Gastrocnemius medialis (tissue), 4 donors: ENCODE measurements at regions not wholly inside any gene's neighbourhood (a gene's known extent, or its start where the extent isn't known, plus 50 kb on each side); places are given as distances from the start of the nearest gene placed in this dataset.

Experiments used
- ATAC-seq, 2 donors: fragments of 150-250 bp; one replicate each; pipeline ENCODE4 v1.9.1; 2016
- DNase-seq, 2 donors: peaks; one replicate each; pipeline ENCODE4 v3.0.0-alpha.2; 2019
- H3K27ac ChIP-seq, 4 donors: fragments of 200-600 bp; sonication (generic); 1 replicate in 1 of 4; 2 replicates in 3 of 4; pipeline ENCODE4 v1.5.1; 2016 to 2018; ENCODE audit warnings: mild to moderate bottlenecking in 2 of 4, moderate library complexity in 1 of 4
- H3K27me3 ChIP-seq, 3 donors: fragments of 200-600 bp; sonication (generic) in 2 of 3; 1 replicate in 1 of 3; 2 replicates in 2 of 3; pipeline versions ENCODE4 v1.5.1 to v1.6.0; 2016 to 2019; ENCODE audit warnings: mild to moderate bottlenecking in 1 of 3, moderate library complexity in 1 of 3
- H3K36me3 ChIP-seq, 2 donors: fragments of 200-600 bp; sonication (generic) in 1 of 2; one replicate each; pipeline ENCODE4 v1.5.1; 2017 to 2018
- H3K4me1 ChIP-seq, 2 donors: fragments of 200-600 bp; sonication (generic) in 1 of 2; one replicate each; pipeline ENCODE4 v1.5.1; 2016 to 2017; ENCODE audit warnings: mild to moderate bottlenecking in 2 of 2
- H3K4me3 ChIP-seq, 4 donors: fragments of 200-600 bp; sonication (generic) in 3 of 4; 1 replicate in 1 of 4; 2 replicates in 3 of 4; pipeline ENCODE4 v1.5.1; 2016 to 2019; ENCODE audit warnings: mild to moderate bottlenecking in 2 of 4
- H3K9me3 ChIP-seq, 3 donors: fragments of 200-600 bp; sonication (generic) in 2 of 3; 1 replicate in 1 of 3; 2 replicates in 2 of 3; pipeline ENCODE4 v1.5.1; 2016 to 2019
- POLR2A ChIP-seq, 2 donors: fragments of 450-650 bp; IDR thresholded peaks; one replicate each; pipeline ENCODE4 v1.6.1; 2017; ENCODE audit warnings: antibody characterized with exemption in 2 of 2, mild to moderate bottlenecking in 2 of 2, moderate library complexity in 2 of 2
- in situ Hi-C, 4 donors: fragments of 200-750 bp; cut with MboI; loops; one replicate each; pipeline versions ENCODE4 v1.15.0 to v1.8.0; 2017; ENCODE audit warnings: low sequenced_read_pairs in 4 of 4
- intact Hi-C: fragments of 100-400 bp; cut with DNase I; formaldehyde crosslinking; loops from one replicate; pipeline ENCODE4 v1.15.1; 2023; ENCODE audit warnings: low total_unique reads
- TF ChIP-seq, protein P1 (sequence below), 5 experiments: fragments of 450-650 bp in 3 of 5; fragments of 200-600 bp in 2 of 5; sonication (generic) in 2 of 5; IDR thresholded peaks in 4 of 5; conservative IDR thresholded peaks in 1 of 5; 1 replicate in 4 of 5; 2 replicates in 1 of 5; pipeline ENCODE4 v1.5.1; 2016 to 2019; ENCODE audit warnings: antibody characterized with exemption in 5 of 5, mild to moderate bottlenecking in 3 of 5, moderate library complexity in 3 of 5

DNA sequence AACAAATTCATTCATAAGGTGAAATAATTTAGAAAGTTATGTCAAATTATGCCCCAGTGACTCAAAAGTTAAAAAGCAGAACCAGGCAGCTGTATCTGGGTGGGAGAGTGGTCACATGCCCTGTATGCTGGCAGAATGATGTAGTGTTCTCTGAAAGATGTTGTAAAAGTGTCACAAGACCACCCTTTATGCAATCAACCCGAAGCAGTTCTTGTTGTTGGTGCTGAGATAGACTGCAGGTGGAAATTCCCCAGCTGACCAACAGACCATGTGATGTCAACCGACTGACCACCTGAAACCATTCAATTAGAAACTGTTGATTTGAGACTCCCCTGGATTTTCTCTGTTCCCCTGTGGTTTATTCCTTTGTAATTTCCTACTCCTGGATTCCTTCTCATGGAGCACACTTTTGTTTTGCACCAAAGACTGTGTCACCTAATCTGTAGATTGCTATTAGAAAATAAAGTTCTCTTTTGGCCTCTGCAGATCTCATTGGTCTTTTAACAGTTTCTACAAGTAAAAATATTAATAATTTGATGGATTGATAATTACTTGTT lies 1341.3 kb upstream of the LRRTM1 start:
- H3K27ac ChIP-seq: no peak overlapping the region
- TF ChIP-seq POLR2A (IDR thresholded peaks at IDR 0.05): no peak
- TF ChIP-seq, protein P1, sequence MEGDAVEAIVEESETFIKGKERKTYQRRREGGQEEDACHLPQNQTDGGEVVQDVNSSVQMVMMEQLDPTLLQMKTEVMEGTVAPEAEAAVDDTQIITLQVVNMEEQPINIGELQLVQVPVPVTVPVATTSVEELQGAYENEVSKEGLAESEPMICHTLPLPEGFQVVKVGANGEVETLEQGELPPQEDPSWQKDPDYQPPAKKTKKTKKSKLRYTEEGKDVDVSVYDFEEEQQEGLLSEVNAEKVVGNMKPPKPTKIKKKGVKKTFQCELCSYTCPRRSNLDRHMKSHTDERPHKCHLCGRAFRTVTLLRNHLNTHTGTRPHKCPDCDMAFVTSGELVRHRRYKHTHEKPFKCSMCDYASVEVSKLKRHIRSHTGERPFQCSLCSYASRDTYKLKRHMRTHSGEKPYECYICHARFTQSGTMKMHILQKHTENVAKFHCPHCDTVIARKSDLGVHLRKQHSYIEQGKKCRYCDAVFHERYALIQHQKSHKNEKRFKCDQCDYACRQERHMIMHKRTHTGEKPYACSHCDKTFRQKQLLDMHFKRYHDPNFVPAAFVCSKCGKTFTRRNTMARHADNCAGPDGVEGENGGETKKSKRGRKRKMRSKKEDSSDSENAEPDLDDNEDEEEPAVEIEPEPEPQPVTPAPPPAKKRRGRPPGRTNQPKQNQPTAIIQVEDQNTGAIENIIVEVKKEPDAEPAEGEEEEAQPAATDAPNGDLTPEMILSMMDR (IDR thresholded peaks at IDR 0.05 in 4 of 5, conservative IDR thresholded peaks at IDR 0.05 in 1 of 5): no peak
- DNase-seq (no peak), ATAC-seq (no peak)
- no peaks in the 10 kb centered on the region for H3K36me3 ChIP-seq
- no peak overlapping the region for H3K4me3 ChIP-seq
- in situ Hi-C loops (no loop called here), intact Hi-C loops (no loop called here)
- H3K9me3 ChIP-seq: no peaks in the 10 kb centered on the region
- no peaks in the 10 kb centered on the region for H3K27me3 ChIP-seq
- no peaks in the 10 kb centered on the region for H3K4me1 ChIP-seq

DNA sequence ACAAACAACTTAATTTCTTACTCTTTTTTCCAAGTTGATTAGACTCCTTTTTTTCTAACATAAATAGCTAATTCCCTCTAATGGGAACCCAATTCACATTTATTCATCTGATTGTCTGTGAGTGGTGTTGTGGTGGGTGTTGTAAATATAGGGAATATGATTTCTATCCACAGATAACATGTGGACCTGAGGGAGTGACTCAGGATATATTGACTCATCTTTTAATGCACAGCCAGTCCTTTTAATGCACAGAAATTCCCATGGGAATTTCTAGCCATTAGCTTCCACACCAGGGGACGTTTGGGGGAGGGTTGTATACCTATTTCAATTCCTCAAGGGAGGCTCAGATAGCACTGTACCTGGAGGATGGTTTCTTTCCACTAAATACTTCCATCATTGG lies 1339.6 kb upstream of the LRRTM1 start:
- no peak for ATAC-seq
- intact Hi-C loops (no loop called here), in situ Hi-C loops (no loop called here)
- Histone ChIP-seq H3K4me1 (no peaks in the 10 kb centered on the region), H3K27me3 (no peaks in the 10 kb centered on the region), H3K27ac (no peak overlapping the region), H3K9me3 (no peaks in the 10 kb centered on the region), H3K36me3 (no peaks in the 10 kb centered on the region), H3K4me3 (no peak overlapping the region)
- no peak for DNase-seq
- TF ChIP-seq, protein P1 (IDR thresholded peaks at IDR 0.05 in 4 of 5, conservative IDR thresholded peaks at IDR 0.05 in 1 of 5): no peak
- no peak for TF ChIP-seq POLR2A (IDR thresholded peaks at IDR 0.05)

DNA sequence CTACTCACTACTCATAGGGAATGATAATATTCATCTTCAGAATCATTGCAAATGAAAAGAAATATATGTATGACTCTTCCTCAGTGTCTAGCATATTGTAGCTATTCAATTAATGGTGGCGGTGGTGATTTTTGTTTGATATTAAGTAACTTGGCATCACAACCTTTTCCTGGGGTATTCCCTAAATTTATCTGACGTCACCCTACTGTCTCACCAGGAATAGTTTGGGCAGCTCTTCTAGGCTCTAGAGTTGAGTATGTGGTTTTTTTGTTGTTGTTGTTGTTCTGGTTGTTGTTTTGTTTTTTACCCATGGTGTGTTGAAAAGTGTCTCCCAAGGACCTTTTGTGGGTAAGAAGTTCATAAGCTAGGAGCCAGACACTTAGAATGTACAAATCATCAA lies 1320.3 kb upstream of the LRRTM1 start:
- Histone ChIP-seq H3K27me3 (no peaks in the 10 kb centered on the region), H3K27ac (no peak overlapping the region), H3K36me3 (no peaks in the 10 kb centered on the region), H3K4me3 (no peak overlapping the region), H3K9me3 (no peaks in the 10 kb centered on the region), H3K4me1 (no peaks in the 10 kb centered on the region)
- intact Hi-C loops (no loop called here), in situ Hi-C loops (no loop called here)
- ATAC-seq (no peak), DNase-seq (no peak)
- TF ChIP-seq, protein P1 (IDR thresholded peaks at IDR 0.05 in 4 of 5, conservative IDR thresholded peaks at IDR 0.05 in 1 of 5): no peak
- TF ChIP-seq POLR2A (IDR thresholded peaks at IDR 0.05): no peak

GRCh38 chr2:81600088-81600487 lies 1295.5 kb upstream of the LRRTM1 start:
- ATAC-seq: no peak
- Histone ChIP-seq H3K4me3 (no peak overlapping the region), H3K9me3 (no peaks in the 10 kb centered on the region), H3K27ac (no peak overlapping the region), H3K27me3 (no peaks in the 10 kb centered on the region), H3K4me1 (no peaks in the 10 kb centered on the region), H3K36me3 (no peaks in the 10 kb centered on the region)
- TF ChIP-seq POLR2A (IDR thresholded peaks at IDR 0.05): no peak
- TF ChIP-seq, protein P1 (IDR thresholded peaks at IDR 0.05 in 4 of 5, conservative IDR thresholded peaks at IDR 0.05 in 1 of 5): no peak
- no peak for DNase-seq
- in situ Hi-C loops (no loop called here), intact Hi-C loops (no loop called here)

GRCh38 chr2:81598453-81598852 lies 1293.9 kb upstream of the LRRTM1 start:
- ATAC-seq (no peak), DNase-seq (no peak)
- Histone ChIP-seq H3K27me3 (no peaks in the 10 kb centered on the region), H3K9me3 (no peaks in the 10 kb centered on the region), H3K4me3 (no peak overlapping the region), H3K4me1 (no peaks in the 10 kb centered on the region), H3K27ac (no peak overlapping the region), H3K36me3 (no peaks in the 10 kb centered on the region)
- TF ChIP-seq, protein P1 (IDR thresholded peaks at IDR 0.05 in 4 of 5, conservative IDR thresholded peaks at IDR 0.05 in 1 of 5): no peak
- TF ChIP-seq POLR2A (IDR thresholded peaks at IDR 0.05): no peak
- intact Hi-C loops (no loop called here), in situ Hi-C loops (no loop called here)
